GM12878 (cell line): ENCODE measurements at regions not wholly inside any gene's neighbourhood (a gene's known extent, or its start where the extent isn't known, plus 50 kb on each side); places are given as distances from the start of the nearest gene placed in this dataset.

ENCODE experiments used
- ATAC-seq: fragments of 200-7000 bp; cut with Tn5 transposase; 3 replicates; pipeline ENCODE4 v1.9.1; 2020; ENCODE audit warnings: mild to moderate bottlenecking, moderate library complexity
- BruUV-seq: library from RNA; stranded (reverse); fragments of 400-500 nt; replicated peaks from 2 replicates; lab custom pipeline; 2021; lab: Mats Ljungman, UMichigan
- CTCF ChIA-PET: fragments of 300-600 bp; sonication (Branson Sonifier 250); formaldehyde crosslinking; extraction: SDS; loops from one replicate; lab custom pipeline; 2021; ENCODE audit warnings: inconsistent platforms; lab: Yijun Ruan, JAX
- POLR2A ChIA-PET: fragments of 350-600 bp; formaldehyde crosslinking; extraction: SDS; loops from one replicate; lab custom pipeline; 2021; ENCODE audit warnings: inconsistent platforms; lab: Charles Lee
- RAD21 ChIA-PET: fragments of 300-600 bp; sonication (Branson Sonifier 250); formaldehyde crosslinking; loops from one replicate; lab custom pipeline; 2023; ENCODE audit warnings: antibody characterized with exemption; ENCODE audit not compliant: unreplicated experiment; lab: Charles Lee
- SMC1A ChIA-PET: fragments of 300-600 bp; sonication (Branson Sonifier 250); formaldehyde crosslinking; loops from one replicate; lab custom pipeline; 2023; ENCODE audit not compliant: unreplicated experiment, uncharacterized antibody; lab: Charles Lee
- DNase-seq: peaks from one replicate; pipeline ENCODE4 v3.0.0-alpha.2; 2011; ENCODE audit warnings: low read depth, low spot score
- FAIRE-seq: peaks from 3 replicates; lab custom pipeline; 2011; peaks lifted over from hg19 to GRCh38; lab: Jason Lieb, UNC
- H2AFZ ChIP-seq: 2 replicates; pipeline ENCODE4 v1.6.0; 2011; ENCODE audit warnings: low read depth, low read length, control low read depth; ENCODE audit not compliant: control insufficient read depth
- H3K27ac ChIP-seq: 2 replicates; pipeline ENCODE4 v1.5.1; 2011; ENCODE audit warnings: control low read depth; ENCODE audit not compliant: control insufficient read depth, insufficient read depth
- H3K27me3 ChIP-seq, 2 experiments: replicated peaks in 1 of 2; 2 replicates each; pipeline versions ENCODE4 v1.6.0 to v1.6.1; 2011; ENCODE audit warnings: low read length in 1 of 2; ENCODE audit not compliant: control insufficient read depth in 2 of 2, insufficient read depth in 2 of 2
- H3K36me3 ChIP-seq, 2 experiments: 2 replicates each; pipeline ENCODE4 v1.5.1; 2011; ENCODE audit warnings: low read length in 1 of 2; ENCODE audit not compliant: control insufficient read depth in 2 of 2, insufficient read depth in 2 of 2
- H3K4me1 ChIP-seq: 2 replicates; pipeline ENCODE4 v1.6.1; 2011; ENCODE audit warnings: mild to moderate bottlenecking, low read length, moderate library complexity, mixed read lengths; ENCODE audit not compliant: control insufficient read depth, insufficient read depth
- H3K4me2 ChIP-seq: 2 replicates; pipeline ENCODE4 v1.6.0; 2011; ENCODE audit warnings: control low read depth; ENCODE audit not compliant: control insufficient read depth, insufficient read depth
- H3K4me3 ChIP-seq: fragments of 200-600 bp; sonication (generic); 2 replicates; pipeline ENCODE4 v1.5.1; 2016
- H3K79me2 ChIP-seq: 2 replicates; pipeline ENCODE4 v1.6.0; 2011; ENCODE audit warnings: low read length; ENCODE audit not compliant: control insufficient read depth, insufficient read depth
- H3K9ac ChIP-seq: 2 replicates; pipeline ENCODE4 v1.8.0; 2011; ENCODE audit warnings: low read length, control low read depth, mixed read lengths; ENCODE audit not compliant: control insufficient read depth, insufficient read depth
- H3K9me3 ChIP-seq: replicated peaks from 3 replicates; pipeline ENCODE4 v1.5.1; 2011; ENCODE audit warnings: mild to moderate bottlenecking, low read length; ENCODE audit not compliant: control insufficient read depth, insufficient read depth
- H4K20me1 ChIP-seq: 2 replicates; pipeline ENCODE4 v1.6.0; 2011; ENCODE audit not compliant: control insufficient read depth, insufficient read depth
- ATF7 ChIP-seq: fragments of 450-650 bp; IDR thresholded peaks from 2 replicates; pipeline ENCODE4 v1.6.1; 2016; ENCODE audit warnings: low read depth, mild to moderate bottlenecking
- CBX5 ChIP-seq: sonication (generic); IDR thresholded peaks from 2 replicates; pipeline ENCODE4 v1.6.1; 2016; ENCODE audit warnings: low read depth, moderate library complexity, mild to moderate bottlenecking, inconsistent platforms
- CREB1 ChIP-seq: IDR thresholded peaks from 2 replicates; pipeline ENCODE4 v1.6.1; 2012; ENCODE audit warnings: low read depth, mild to moderate bottlenecking, inconsistent platforms
- E2F4 ChIP-seq: IDR thresholded peaks from 2 replicates; pipeline ENCODE4 v1.6.1; 2012; ENCODE audit warnings: low read depth, low read length, improper control_type of control experiment
- ELK1 ChIP-seq: IDR thresholded peaks from 2 replicates; pipeline ENCODE4 v1.6.1; 2012; ENCODE audit warnings: low read depth, low read length, improper control_type of control experiment
- IRF4 ChIP-seq: IDR thresholded peaks from 2 replicates; pipeline ENCODE4 v1.6.1; 2011; ENCODE audit warnings: low read depth, low read length
- KLF5 ChIP-seq: fragments of 450-650 bp; IDR thresholded peaks from 2 replicates; pipeline ENCODE4 v1.6.1; 2014; ENCODE audit warnings: mild to moderate bottlenecking; ENCODE audit not compliant: partially characterized antibody
- MYC ChIP-seq: IDR thresholded peaks from 2 replicates; pipeline ENCODE4 v1.6.1; 2011; ENCODE audit warnings: mild to moderate bottlenecking, low read length, moderate library complexity, inconsistent platforms; ENCODE audit not compliant: insufficient read depth, insufficient replicate concordance, insufficient read length, severe bottlenecking
- NRF1 ChIP-seq: conservative IDR thresholded peaks from 2 replicates; pipeline ENCODE4 v1.6.1; 2011; ENCODE audit warnings: mild to moderate bottlenecking, low read depth, low read length, improper control_type of control experiment
- RBBP5 ChIP-seq: fragments of 200-600 bp; sonication (generic); conservative IDR thresholded peaks from 2 replicates; pipeline ENCODE4 v1.6.1; 2016
- SUZ12 ChIP-seq: fragments of 200-600 bp; sonication (generic); IDR thresholded peaks from one replicate; pipeline ENCODE4 v1.6.1; 2018; ENCODE audit warnings: antibody characterized with exemption, mild to moderate bottlenecking; ENCODE audit not compliant: unreplicated experiment
- YBX1 ChIP-seq: fragments of 450-650 bp; IDR thresholded peaks from 2 replicates; pipeline ENCODE4 v1.6.1; 2016; ENCODE audit warnings: antibody characterized with exemption
- YY1 ChIP-seq: IDR thresholded peaks from 2 replicates; pipeline ENCODE4 v1.6.1; 2011; ENCODE audit warnings: low read depth, mild to moderate bottlenecking, low read length
- ZNF207 ChIP-seq: fragments of 450-650 bp; IDR thresholded peaks from 2 replicates; pipeline ENCODE4 v1.6.1; 2014; ENCODE audit warnings: antibody characterized with exemption, mild to moderate bottlenecking, borderline replicate concordance
- ZNF24 ChIP-seq: fragments of 450-650 bp; IDR thresholded peaks from 2 replicates; pipeline ENCODE4 v1.6.1; 2017; ENCODE audit warnings: antibody characterized with exemption, mild to moderate bottlenecking
- ZSCAN29 ChIP-seq: fragments of 450-650 bp; IDR thresholded peaks from 2 replicates; pipeline ENCODE4 v1.6.1; 2017; ENCODE audit warnings: mild to moderate bottlenecking, moderate library complexity
- ZZZ3 ChIP-seq: IDR thresholded peaks from 2 replicates; pipeline ENCODE4 v1.6.1; 2011; ENCODE audit warnings: low read depth; ENCODE audit not compliant: control insufficient read depth, insufficient read length
- WGBS: methylation state at CpG from one replicate; pipeline ENCODE4 v1.1.6; 2016; ENCODE audit warnings: low lambda C conversion rate; ENCODE audit not compliant: insufficient replicate concordance, insufficient coverage; ENCODE audit errors: missing lambda C conversion rate; 5-methylcytosine and 5-hydroxymethylcytosine counted together
- in situ Hi-C: fragments of 300-500 bp; cut with MboI; formaldehyde crosslinking; loops from 9 replicates; pipeline ENCODE4 v1.14.3; 2018; ENCODE audit warnings: mixed read lengths
- intact Hi-C: fragments of 100-400 bp; cut with micrococcal nuclease; formaldehyde crosslinking; loops from one replicate; pipeline ENCODE4 v1.14.2; 2022; ENCODE audit not compliant: unreplicated experiment

- H3K36me3 ChIP-seq = no peaks in the 10 kb centered on the region
- no peak for DNase-seq
- intact Hi-C loops (no loop called here), in situ Hi-C loops (no loop called here)
- TF ChIP-seq YBX1 (no peak), RBBP5 (no peak)
- no peaks in the 10 kb centered on the region for H3K27me3 ChIP-seq
- FAIRE-seq = no peak
- POLR2A ChIA-PET = no interaction called here
- H3K9me3 ChIP-seq = no peaks in the 10 kb centered on the region; the same call in 2 of the 3 replicates
- H4K20me1 ChIP-seq = no peaks in the 10 kb centered on the region
- H3K27ac ChIP-seq = no peak overlapping the region
- H3K79me2 ChIP-seq = no peaks in the 10 kb centered on the region
- no peaks in the 10 kb centered on the region for H3K4me1 ChIP-seq
- CTCF ChIA-PET = no interaction called here
- H3K4me2 ChIP-seq = no peak overlapping the region
- RAD21 ChIA-PET = no interaction called here
- H2AFZ ChIP-seq = no peak overlapping the region
- H3K9ac ChIP-seq = no peak overlapping the region
- H3K4me3 ChIP-seq = no peak overlapping the region
- ATAC-seq = no peak
- SMC1A ChIA-PET = no interaction called here
- BruUV-seq = no TSS peak
- 14% methylated on average over 4 of the region's 4 CpGs for WGBS
Observed at GRCh38 chr19:31617010-31617585, 267.9 kb upstream of the TSHZ3 start.

GRCh38 chr19:31625056-31625455 is 275.8 kb upstream of the TSHZ3 start:
- RAD21 ChIA-PET = no interaction called here
- Histone ChIP-seq H4K20me1 (no peaks in the 10 kb centered on the region), H3K4me3 (no peak overlapping the region), H3K27ac (no peak overlapping the region), H3K9me3 (no peaks in the 10 kb centered on the region; the same call in 2 of the 3 replicates), H2AFZ (no peak overlapping the region), H3K79me2 (no peaks in the 10 kb centered on the region), H3K9ac (no peak overlapping the region), H3K27me3 (no peaks in the 10 kb centered on the region), H3K36me3 (no peaks in the 10 kb centered on the region), H3K4me2 (no peak overlapping the region), H3K4me1 (no peaks in the 10 kb centered on the region)
- in situ Hi-C loops = no loop called here
- CTCF ChIA-PET = no interaction called here
- FAIRE-seq = no peak
- no peak for ATAC-seq
- BruUV-seq = no TSS peak
- DNase-seq = no peak
- 19% methylated on average over 4 of the region's 4 CpGs for WGBS
- POLR2A ChIA-PET = no interaction called here
- intact Hi-C loops = no loop called here
- SMC1A ChIA-PET = no interaction called here
- no peak for TF ChIP-seq IRF4
- TF ChIP-seq KLF5 = no peak
- no peak for TF ChIP-seq ZNF207
- no peak for TF ChIP-seq ELK1
- TF ChIP-seq ZZZ3 = no peak
- no peak for TF ChIP-seq CREB1
- no peak for TF ChIP-seq ZSCAN29
- no peak for TF ChIP-seq CBX5
- no peak for TF ChIP-seq E2F4
- no peak for TF ChIP-seq MYC
- no peak for TF ChIP-seq ATF7
- no peak for TF ChIP-seq SUZ12
- no peak for TF ChIP-seq YY1
- no peak for TF ChIP-seq ZNF24
- TF ChIP-seq NRF1 = no peak
